HG03135 (cell line): ENCODE measurements at regions not wholly inside any gene's neighbourhood (a gene's known extent, or its start where the extent isn't known, plus 50 kb on each side); places are given as distances from the start of the nearest gene placed in this dataset.
"Not testable (repeated sequence)": the region's sequence is repeated elsewhere in the genome, so short reads cannot be mapped to it uniquely, and the experiment has no call there.

ENCODE experiments used
- ATAC-seq: cut with Tn5 transposase; IDR thresholded peaks from one replicate; pipeline ENCODE4 v1.9.1; 2021; ENCODE audit warnings: mild to moderate bottlenecking, moderate library complexity; ENCODE audit not compliant: unreplicated experiment

DNA sequence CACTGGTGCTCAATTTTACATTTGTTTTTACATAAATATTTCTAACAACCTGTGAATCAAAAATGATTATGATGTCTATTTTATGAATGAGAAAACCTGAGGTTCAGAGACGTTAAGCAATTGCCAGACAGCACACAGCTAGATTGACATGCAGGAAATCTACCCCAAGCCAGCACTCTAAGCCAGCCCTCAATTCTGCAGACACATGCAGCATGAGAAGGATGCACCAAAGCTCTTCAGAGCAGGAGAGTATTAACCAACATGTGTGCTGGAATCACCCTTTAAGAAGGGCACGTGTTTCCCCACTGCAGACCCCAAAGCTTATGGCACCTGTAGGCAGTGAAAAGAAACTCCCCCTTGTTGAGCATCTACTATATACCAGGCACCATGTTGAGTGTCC is 126.1 kb upstream of the ARHGEF3 start:
- no peak for ATAC-seq

DNA sequence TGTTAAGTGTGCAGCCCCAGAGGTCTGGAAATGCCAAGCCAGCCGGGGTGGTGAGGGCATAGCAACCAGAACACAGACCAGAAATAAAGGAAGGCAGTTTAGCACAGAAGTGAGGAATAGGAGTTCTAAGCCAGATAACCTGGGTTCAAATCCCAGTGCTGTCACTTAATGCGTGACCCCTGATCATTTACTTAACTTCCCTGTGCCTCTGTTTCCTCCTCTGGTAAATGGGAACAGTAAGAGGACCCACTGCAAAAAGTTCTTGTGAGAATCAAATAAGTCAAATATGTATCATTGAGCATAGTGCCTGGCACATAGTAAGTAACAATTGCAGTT is 125.2 kb upstream of the ARHGEF3 start:
- ATAC-seq: no peak

GRCh38 chr3:56926243-56926946 is 124.6 kb upstream of the ARHGEF3 start:
- ATAC-seq: no peak

GRCh38 chr3:56924700-56925099 is 123.0 kb upstream of the ARHGEF3 start:
- ATAC-seq: not testable (repeated sequence)

- ATAC-seq: no peak
Observed at GRCh38 chr3:56923526-56924224, 121.9 kb upstream of the ARHGEF3 start.

DNA sequence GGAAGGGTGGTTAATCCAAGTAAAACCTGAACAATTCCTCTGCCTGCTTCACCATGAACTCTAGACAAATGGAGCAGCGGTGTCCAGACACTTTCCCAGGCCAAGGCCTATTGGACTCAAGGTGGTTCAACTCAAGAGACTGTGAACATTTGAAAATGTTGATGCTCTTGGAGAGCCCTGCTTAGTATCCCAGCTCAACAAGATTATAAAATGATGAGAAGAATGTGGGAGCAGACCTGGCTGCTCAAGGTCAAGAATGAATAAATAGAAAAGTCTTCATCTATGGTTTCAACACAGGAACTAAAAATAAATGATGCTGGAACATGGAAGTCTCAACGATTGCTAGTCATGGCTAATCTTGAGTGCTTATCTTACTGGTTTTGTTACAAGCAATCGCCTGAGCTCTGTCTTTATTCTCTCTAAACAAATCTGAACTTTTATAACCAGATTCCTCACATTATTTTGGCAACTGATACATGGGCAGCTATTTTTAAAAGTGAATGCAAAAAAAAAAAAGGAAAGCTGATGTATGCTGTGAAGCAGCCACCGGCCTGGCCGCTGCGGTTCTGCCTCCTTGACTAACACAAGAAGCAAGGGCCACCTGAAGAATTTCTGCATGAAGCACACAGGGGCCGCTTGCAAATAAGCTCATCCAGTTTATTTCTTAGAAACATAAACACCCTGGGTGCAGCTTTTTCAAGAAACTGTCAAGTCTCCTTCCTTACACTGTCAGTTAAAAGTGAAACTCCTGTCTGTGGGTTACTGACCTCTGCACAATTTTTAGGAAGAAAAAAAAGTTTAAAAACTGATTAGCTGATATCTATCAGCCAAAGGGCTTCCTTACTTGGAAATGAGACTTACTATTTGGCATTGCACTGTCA is 120.1 kb upstream of the ARHGEF3 start:
- no peak for ATAC-seq

- no peak for ATAC-seq
Observed at GRCh38 chr3:56919797-56920195, 118.0 kb upstream of the ARHGEF3 start.

DNA sequence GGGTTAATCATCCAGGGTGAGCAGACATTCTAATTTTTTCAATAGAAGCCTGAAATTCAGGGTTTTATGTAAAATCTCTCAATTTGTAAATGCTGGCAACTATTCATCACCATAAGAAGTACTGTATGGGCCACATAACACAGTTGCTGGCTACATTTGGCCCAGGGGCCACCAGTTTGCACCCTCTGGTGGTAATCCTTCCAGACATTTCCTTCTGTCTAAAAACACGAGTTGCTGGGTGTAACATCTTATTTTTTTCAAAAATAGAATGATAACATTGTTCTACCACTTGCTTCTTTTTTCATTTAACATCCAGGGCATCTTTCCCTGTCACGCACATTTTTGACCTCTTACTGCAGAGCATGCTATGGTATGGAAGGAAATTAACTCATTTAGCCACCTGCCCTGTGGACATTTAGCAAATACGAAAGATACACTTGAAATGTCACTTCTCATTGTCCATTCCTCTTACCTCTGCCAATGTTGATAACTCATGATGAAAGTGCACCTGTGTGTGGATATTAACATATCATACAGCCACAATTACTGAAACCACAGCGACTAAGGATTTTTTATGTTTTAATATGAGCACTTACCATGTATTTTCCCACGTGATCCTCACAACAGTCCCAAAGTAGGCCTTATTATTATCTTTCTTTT is 117.5 kb upstream of the ARHGEF3 start:
- ATAC-seq: no peak

DNA sequence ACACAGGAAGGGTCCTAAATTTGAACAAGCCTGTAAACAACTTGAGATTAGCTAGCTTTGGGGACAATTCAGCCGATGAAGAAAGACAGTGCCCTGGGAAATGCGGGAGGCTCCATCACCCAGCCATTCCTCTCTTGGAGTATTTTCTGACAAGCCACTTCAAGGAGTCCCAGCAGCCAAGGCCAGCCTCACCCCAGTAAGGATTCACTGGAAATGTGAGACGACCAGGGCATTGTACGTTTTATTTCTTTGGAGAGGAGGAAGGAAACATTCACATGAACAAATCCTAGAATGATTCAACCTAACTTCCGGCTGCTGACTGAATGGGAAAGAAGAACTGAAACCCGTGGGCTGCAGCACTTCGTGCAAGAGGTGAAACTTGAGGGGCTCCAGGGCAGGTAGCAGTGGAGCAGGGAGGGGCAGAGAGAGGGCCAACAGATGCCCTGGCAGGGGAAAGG is 116.4 kb upstream of the ARHGEF3 start:
- peak; percentile 40 for ATAC-seq

DNA sequence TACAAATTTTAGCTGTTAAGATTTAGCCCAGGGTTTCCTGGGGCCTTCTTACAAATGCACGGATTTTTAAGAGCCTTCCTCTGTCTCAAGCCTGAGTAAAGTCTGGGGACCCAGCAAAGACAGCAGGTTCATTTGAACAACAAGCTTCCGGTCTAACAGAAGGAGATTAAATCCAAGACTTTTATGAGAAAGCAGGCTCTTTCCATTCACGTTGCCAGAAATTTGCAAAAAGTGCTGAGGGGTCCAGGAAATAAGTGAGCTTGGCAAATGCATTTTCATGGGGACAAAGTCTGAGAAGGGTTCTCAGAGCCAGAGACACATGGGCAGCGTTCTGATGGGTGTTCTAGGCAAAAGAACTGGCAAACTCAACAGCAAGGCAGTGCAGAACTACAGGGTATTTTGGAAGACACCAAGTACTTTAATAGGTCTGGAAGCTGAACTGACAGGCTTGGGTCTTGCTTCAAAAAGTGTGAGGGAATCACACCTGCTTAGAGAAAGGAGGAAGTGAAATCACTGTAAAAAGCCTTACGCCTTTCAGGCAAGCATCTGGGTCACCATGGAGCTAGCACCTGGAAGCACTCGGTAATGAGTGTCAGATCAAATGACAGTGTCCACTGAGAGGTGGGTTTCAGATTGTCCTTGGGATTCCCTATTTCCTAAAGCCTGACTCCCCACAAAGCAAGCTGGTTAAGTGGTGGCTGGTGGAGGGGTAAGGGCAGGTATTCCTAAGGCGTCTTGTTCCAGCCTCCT is 115.8 kb upstream of the ARHGEF3 start:
- peak; percentile 64 for ATAC-seq

GRCh38 chr3:56916716-56917360 is 115.1 kb upstream of the ARHGEF3 start:
- no peak for ATAC-seq

DNA sequence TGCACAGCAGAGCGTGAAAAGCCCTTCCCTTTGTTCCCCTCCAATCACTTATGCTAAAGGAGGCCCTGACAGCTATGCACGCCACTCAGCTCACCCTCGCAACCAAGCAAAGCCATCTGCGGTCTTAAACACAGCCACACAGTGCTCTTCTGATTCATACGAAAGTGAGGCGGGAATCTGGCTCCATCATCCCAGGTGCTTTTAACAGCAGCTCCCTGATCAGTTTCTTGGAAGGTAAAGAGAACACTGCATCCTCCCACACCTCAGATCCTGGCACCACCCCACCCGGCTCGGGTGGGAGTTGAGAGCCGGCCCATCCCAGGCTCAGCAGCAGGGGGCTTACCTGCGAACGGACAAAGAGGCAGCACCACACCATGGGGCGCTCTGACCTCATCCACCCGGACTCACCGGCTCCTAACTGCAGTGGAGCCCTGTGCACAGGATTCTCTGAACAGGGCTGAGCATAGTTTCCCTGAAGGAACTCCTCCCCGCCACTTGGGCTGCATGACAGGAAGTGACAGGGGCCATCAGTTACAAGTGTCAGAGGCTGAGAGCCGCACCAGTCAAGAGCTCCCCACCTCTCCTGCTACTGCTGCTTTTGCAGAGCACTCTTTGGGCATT is 114.3 kb upstream of the ARHGEF3 start:
- ATAC-seq: peak; percentile 45

- ATAC-seq: no peak
Observed at GRCh38 chr3:56914646-56915045, 112.9 kb upstream of the ARHGEF3 start.

- ATAC-seq: no peak
Observed at GRCh38 chr3:56911363-56911762, 109.6 kb upstream of the ARHGEF3 start.

GRCh38 chr3:56909349-56909748 is 107.6 kb upstream of the ARHGEF3 start:
- no peak for ATAC-seq

DNA sequence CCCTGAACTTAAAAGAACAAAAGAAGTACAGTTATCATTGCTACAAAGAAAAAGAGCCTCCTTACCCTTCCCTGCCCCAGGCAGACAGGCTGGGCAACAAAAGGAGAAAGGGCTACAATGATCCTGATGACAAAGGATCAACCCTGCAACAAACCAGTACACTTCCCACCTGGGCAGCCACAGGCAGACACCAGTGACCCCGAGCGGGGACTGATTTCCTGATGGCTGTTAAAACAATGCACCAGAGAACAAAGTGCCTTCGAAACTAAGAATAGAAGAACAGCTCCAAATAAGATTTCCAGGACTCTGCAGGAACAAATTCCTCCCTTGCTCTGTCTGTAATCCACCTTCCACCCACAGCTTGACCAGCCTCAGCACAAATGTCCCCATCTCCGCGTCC is 106.3 kb upstream of the ARHGEF3 start:
- no peak for ATAC-seq

- no peak for ATAC-seq
Observed at GRCh38 chr3:56904552-56905215, 102.9 kb upstream of the ARHGEF3 start.

DNA sequence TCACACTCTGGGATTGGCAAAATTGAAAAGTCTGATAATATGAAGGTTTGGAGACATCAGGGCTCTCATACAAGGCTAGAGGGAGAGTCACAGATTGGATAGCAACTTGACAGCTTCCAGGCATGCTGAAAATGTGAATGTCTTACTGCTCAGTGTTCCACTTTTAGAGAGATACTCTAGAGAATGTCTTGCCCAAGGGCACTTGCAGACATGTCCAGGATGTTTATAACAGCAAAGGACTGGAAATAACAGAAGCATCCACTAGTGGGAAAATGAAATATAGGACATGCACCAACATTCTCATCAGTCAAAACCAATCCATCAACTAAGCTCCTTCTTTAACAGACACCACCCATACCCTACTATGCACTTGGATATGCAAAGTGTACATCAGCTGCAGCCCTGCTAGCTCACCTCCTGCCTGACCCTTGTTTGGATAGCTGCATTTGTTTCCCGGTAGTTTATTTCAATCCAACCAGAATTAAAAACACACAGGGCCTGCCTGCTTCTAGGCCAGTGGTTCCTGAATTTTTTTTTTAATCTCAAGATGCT is 101.6 kb upstream of the ARHGEF3 start:
- ATAC-seq: no peak
